AG10803 (cell line): ENCODE measurements at regions not wholly inside any gene's neighbourhood (a gene's known extent, or its start where the extent isn't known, plus 50 kb on each side); places are given as distances from the start of the nearest gene placed in this dataset.

Source experiments
- DNase-seq: peaks from one replicate; pipeline ENCODE4 v3.0.0; 2010; ENCODE audit warnings: low read depth
- H3K4me3 ChIP-seq: 2 replicates; pipeline ENCODE4 v1.5.1; 2011; ENCODE audit warnings: mild to moderate bottlenecking, low read length, control low read depth
- CTCF ChIP-seq: conservative IDR thresholded peaks from 2 replicates; pipeline ENCODE4 v1.5.1; 2011; ENCODE audit warnings: mild to moderate bottlenecking, low read length, control low read depth, inconsistent platforms

DNA sequence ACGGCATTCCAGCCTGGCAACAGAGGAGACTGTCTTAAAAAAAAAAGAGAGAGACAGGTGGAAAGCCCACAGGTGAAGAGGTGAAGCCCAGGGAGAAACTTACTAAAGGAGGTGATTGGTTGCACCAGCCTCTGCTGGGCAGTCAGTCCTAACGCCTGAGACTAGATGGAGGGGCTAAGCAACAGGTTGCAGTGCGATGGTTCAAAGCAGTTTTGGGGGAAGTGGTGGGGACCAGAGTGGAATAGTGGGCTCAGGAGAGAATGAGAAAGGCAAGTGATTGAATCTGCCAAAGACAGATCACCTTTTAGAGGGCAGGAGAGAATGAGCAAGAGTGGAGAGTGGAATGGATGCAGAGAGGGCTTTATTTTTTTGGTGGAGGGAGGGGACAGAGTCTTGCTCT, 100.0 kb upstream of the KCTD7 start:
- no peak for TF ChIP-seq CTCF
- no peak overlapping the region for H3K4me3 ChIP-seq
- DNase-seq, result no peak

DNA sequence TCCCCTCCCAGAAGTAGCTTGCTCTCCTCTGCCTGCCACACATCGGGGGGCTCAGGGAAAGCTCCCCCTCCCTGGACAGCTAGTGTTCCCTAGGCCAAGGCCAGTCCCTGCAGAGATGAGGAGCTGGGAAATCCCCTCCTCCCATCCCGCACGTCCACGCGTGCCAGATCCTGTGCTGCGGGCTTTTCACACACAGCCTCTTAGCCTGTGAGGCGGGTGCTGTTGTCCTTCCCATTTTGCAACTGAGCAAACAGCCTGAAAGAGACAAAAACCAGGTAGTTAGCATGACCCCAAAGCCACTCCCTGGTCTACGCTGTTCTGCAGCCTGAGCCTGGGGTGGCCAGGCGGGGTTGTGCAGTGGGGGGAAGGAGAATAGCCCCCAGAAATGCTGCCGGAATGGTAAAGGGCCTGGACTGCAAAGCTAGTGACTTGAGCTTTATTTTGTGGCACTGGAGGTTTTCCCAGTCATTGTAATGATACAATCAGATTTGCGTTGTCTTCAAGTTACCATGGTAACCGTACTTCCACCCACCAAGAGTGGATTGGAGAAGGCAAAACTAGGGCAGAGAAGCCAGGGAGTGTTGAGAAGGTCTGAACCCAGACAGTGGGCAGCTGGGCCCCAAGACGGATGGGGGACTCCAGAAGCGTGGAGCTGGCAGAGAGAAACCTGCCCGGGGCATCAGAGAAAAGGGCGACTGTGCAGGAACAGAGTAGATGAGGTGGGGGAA, 98.6 kb upstream of the KCTD7 start:
- no peak for DNase-seq
- no peak for TF ChIP-seq CTCF
- no peak overlapping the region for H3K4me3 ChIP-seq

DNA sequence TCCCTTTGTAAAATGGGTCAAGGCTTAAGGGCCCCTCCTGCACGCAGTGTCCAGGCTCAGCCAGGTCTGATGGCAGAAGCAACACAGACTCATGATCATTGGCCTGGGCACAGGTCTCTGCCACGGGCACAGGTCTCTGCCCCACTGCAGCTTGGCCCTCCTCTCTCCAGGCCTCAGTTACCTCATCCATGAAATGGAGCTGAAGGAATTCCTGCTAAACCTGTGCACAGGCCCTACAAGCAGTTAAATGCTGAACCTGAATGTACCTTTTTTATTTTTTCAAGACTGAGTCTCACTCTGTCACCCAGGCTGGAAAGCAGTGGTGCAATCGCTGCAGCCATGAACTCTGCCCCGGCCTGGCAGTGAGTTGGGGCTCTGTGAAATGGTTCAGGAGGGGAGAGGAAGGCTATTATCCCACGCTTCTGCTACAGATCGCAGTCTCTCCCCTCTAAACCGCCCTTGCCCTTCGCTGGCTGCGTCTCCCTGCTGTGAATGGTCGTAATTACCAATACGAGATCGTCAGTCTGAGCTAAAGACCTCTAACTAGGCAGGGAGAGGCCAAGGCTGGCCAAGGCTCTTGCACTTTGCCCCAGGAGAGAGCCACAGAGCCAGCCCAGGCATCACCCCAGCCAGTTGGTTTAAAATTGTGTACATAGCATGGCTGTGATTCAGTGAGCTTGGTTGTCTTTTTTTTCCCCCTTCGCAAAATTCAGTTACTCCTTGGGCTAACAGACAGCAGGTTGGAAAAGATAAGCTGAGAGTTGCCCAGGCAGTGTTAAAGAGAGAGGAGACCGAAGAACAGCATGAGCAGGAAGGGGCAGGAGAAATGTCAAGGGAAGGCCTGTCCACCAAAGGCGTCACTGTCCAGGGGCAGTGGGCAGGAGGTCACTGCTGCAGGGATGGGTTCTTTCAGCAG, 93.0 kb upstream of the KCTD7 start:
- DNase-seq, result no peak

GRCh38 chr7:66537380-66537779, 91.3 kb upstream of the KCTD7 start:
- no peak for TF ChIP-seq CTCF
- H3K4me3 ChIP-seq, result no peak overlapping the region
- no peak for DNase-seq

More for the DNA sequence above, 93.0 kb upstream of the KCTD7 start:
- no peak overlapping the region for H3K4me3 ChIP-seq
- TF ChIP-seq CTCF, result no peak

DNA sequence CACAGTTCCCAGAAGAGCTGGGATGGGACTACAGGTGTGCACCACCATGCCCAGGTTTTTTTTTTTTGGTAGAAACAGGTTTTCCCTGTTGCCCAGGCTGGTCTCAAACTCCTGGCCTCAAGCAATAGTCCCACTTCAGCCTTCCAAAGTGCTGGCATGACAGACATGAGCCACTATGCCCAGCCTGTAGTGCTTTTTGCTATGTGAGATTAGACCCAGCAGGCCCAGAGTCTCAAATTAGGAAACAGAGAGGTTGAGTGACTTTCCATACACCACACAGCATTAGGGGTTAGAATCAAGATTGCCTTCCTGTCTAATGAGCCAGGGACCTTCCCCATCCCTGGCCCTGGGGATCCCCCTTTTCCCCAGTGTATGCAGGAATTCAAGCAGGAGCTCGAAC, 90.8 kb upstream of the KCTD7 start:
- no peak overlapping the region for H3K4me3 ChIP-seq
- TF ChIP-seq CTCF, result no peak
- no peak for DNase-seq

- no peak for DNase-seq
- H3K4me3 ChIP-seq, result no peak overlapping the region
- TF ChIP-seq CTCF, result no peak
Measured at GRCh38 chr7:66539264-66539623, 89.4 kb upstream of the KCTD7 start.

DNA sequence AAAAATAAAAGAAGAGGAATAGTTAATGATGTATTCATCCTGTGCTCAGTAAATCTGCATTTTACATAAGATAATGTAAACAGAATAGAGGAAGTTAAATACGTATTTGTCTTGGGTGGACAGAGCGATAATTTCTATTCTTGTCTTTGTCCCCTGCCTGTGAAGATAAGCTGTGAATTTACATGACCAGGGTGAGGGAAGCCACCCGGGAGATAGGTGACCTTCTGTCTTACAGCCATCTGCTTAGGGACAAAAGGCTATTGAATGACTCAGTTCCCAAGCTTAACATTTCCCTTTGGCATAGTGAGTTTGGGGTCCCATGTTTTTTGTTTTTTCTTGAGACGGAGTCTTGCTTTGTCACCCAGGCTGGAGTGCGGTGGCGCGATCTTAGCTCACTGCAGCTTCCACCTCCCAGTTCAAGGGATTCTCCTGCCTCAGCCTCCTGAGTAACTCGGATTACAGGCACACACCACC, 88.7 kb upstream of the KCTD7 start:
- no peak for DNase-seq
- no peak for TF ChIP-seq CTCF
- H3K4me3 ChIP-seq, result no peak overlapping the region
